Vagina (tissue), 2 donors: ENCODE measurements at regions not wholly inside any gene's neighbourhood (a gene's known extent, or its start where the extent isn't known, plus 50 kb on each side); places are given as distances from the start of the nearest gene placed in this dataset.

Source experiments
- CTCF ChIP-seq, 3 experiments: fragments of 450-650 bp in 2 of 3; fragments of 200-600 bp in 1 of 3; sonication (generic) in 1 of 3; IDR thresholded peaks; one replicate each; pipeline ENCODE4 v1.5.1; 2017 to 2019; ENCODE audit warnings: antibody characterized with exemption in 3 of 3, mild to moderate bottlenecking in 2 of 3, moderate library complexity in 2 of 3
- POLR2A ChIP-seq, 2 donors: fragments of 450-650 bp; IDR thresholded peaks; one replicate each; pipeline ENCODE4 v1.6.1; 2017; ENCODE audit warnings: antibody characterized with exemption in 2 of 2, mild to moderate bottlenecking in 2 of 2, moderate library complexity in 2 of 2

GRCh38 chr18:39037925-39038324 lies 1472.3 kb upstream of the CELF4 start:
- TF ChIP-seq CTCF (IDR thresholded peaks at IDR 0.05) = no peak
- no peak for TF ChIP-seq POLR2A (IDR thresholded peaks at IDR 0.05)
